HepG2 (cell line): ENCODE measurements at regions not wholly inside any gene's neighbourhood (a gene's known extent, or its start where the extent isn't known, plus 50 kb on each side); places are given as distances from the start of the nearest gene placed in this dataset.

Experiments
- ATAC-seq: fragments of 200-7000 bp; cut with Tn5 transposase; 3 replicates; pipeline ENCODE4 v1.9.1; 2020; ENCODE audit warnings: mild to moderate bottlenecking, moderate library complexity
- BruUV-seq: library from RNA; stranded (reverse); fragments of 400-500 nt; replicated peaks from 2 replicates; lab custom pipeline; 2021; lab: Mats Ljungman, UMichigan
- CTCF ChIA-PET: fragments of 300-600 bp; formaldehyde crosslinking; extraction: SDS; loops from one replicate; lab custom pipeline; 2021; ENCODE audit warnings: low total read pairs, inconsistent platforms, low intra/inter-chr PET ratio; lab: Yijun Ruan, JAX
- POLR2A ChIA-PET: fragments of 350-600 bp; sonication (Branson Sonifier 250); formaldehyde crosslinking; loops from one replicate; lab custom pipeline; 2020; ENCODE audit warnings: antibody characterized with exemption, inconsistent platforms; lab: Yijun Ruan, JAX
- DNase-seq: peaks from one replicate; pipeline ENCODE4 v3.0.0-alpha.2; 2015; ENCODE audit warnings: low spot score
- FAIRE-seq: peaks from 3 replicates; lab custom pipeline; 2011; peaks lifted over from hg19 to GRCh38; lab: Jason Lieb, UNC
- H2AFZ ChIP-seq: one replicate; pipeline ENCODE4 v1.6.1; 2011; ENCODE audit warnings: low read length, inconsistent platforms
- H3K27ac ChIP-seq: fragments of 300-600 bp; 3 replicates; pipeline ENCODE4 v1.8.0; 2011; ENCODE audit warnings: mixed run types, mild to moderate bottlenecking, mixed read lengths, low read length, inconsistent platforms; ENCODE audit not compliant: insufficient read depth; ENCODE audit errors: extremely low read length
- H3K27me3 ChIP-seq, 2 experiments: fragments of 200-600 bp in 1 of 2; 2 replicates in 1 of 2; 3 replicates in 1 of 2; pipeline versions ENCODE4 v1.6.0 to v1.8.0; 2011; ENCODE audit warnings: low read length in 2 of 2, mild to moderate bottlenecking in 2 of 2, moderate library complexity in 2 of 2, inconsistent platforms in 1 of 2; ENCODE audit not compliant: insufficient read depth in 2 of 2, control insufficient read depth in 1 of 2
- H3K36me3 ChIP-seq, 2 experiments: fragments of 200-600 bp in 1 of 2; replicated peaks in 1 of 2; 2 replicates in 1 of 2; 3 replicates in 1 of 2; pipeline versions ENCODE4 v1.5.1 to v1.8.0; 2011; ENCODE audit warnings: low read length in 2 of 2, inconsistent platforms in 1 of 2; ENCODE audit not compliant: insufficient read depth in 2 of 2, control insufficient read depth in 1 of 2
- H3K4me1 ChIP-seq: 2 replicates; pipeline ENCODE4 v1.5.1; 2012; ENCODE audit warnings: low read length, inconsistent platforms; ENCODE audit not compliant: insufficient read depth
- H3K4me2 ChIP-seq: 2 replicates; pipeline ENCODE4 v1.6.0; 2011; ENCODE audit warnings: low read depth, low read length, inconsistent platforms
- H3K4me3 ChIP-seq, 3 experiments: fragments of 200-600 bp in 1 of 3; sonication (generic), shearing (Covaris generic) in 1 of 3; replicated peaks in 1 of 3; 2 replicates each; pipeline ENCODE4 v1.5.1; 2011 to 2016; ENCODE audit warnings: low read length in 3 of 3, inconsistent platforms in 2 of 3, low read depth in 2 of 3, mild to moderate bottlenecking in 2 of 3, control low read depth in 1 of 3, mixed read lengths in 1 of 3; ENCODE audit not compliant: insufficient read depth in 1 of 3
- H3K79me2 ChIP-seq: one replicate; pipeline ENCODE4 v1.6.1; 2011; ENCODE audit warnings: low read length, inconsistent platforms; ENCODE audit not compliant: insufficient read depth
- H3K9ac ChIP-seq: 2 replicates; pipeline ENCODE4 v1.6.0; 2011; ENCODE audit warnings: mild to moderate bottlenecking, low read depth, low read length, inconsistent platforms; ENCODE audit not compliant: insufficient read depth
- H3K9me3 ChIP-seq: 2 replicates; pipeline ENCODE4 v1.5.1; 2012; ENCODE audit warnings: mild to moderate bottlenecking, low read length
- H4K20me1 ChIP-seq: 2 replicates; pipeline ENCODE4 v1.6.0; 2011; ENCODE audit warnings: inconsistent platforms, mild to moderate bottlenecking, low read length, moderate library complexity; ENCODE audit not compliant: insufficient read depth
- CAMTA2 ChIP-seq: sonication (generic); formaldehyde crosslinking; IDR thresholded peaks from 2 replicates; pipeline ENCODE4 v1.4.0; 2020; ENCODE audit warnings: mild to moderate bottlenecking, missing genetic modification reagents, borderline replicate concordance
- CHD2 ChIP-seq: IDR thresholded peaks from 2 replicates; pipeline ENCODE4 v1.6.1; 2011; ENCODE audit warnings: low read depth, low read length, improper control_type of control experiment
- FOXJ3 ChIP-seq: sonication (generic); formaldehyde crosslinking; IDR thresholded peaks from 2 replicates; pipeline ENCODE4 v1.4.0; 2020; ENCODE audit warnings: missing genetic modification reagents, mild to moderate bottlenecking, borderline replicate concordance
- ZEB1 ChIP-seq: IDR thresholded peaks from 2 replicates; pipeline ENCODE4 v1.6.1; 2012; ENCODE audit warnings: mild to moderate bottlenecking, low read depth, inconsistent platforms; ENCODE audit not compliant: insufficient replicate concordance
- ZNF17 ChIP-seq: sonication (generic); formaldehyde crosslinking; IDR thresholded peaks from 2 replicates; pipeline ENCODE4 v1.5.0; 2020; ENCODE audit warnings: mild to moderate bottlenecking, missing genetic modification reagents
- ZNF30 ChIP-seq: sonication (generic); formaldehyde crosslinking; IDR thresholded peaks from 2 replicates; pipeline ENCODE4 v1.5.0; 2020; ENCODE audit warnings: mild to moderate bottlenecking, missing genetic modification reagents
- WGBS: methylation state at CpG from one replicate; pipeline ENCODE4 v1.1.6; 2017; ENCODE audit warnings: low lambda C conversion rate; 5-methylcytosine and 5-hydroxymethylcytosine counted together
- in situ Hi-C: cut with HindIII; loops from 2 replicates; pipeline ENCODE4 v1.10.0; 2017; ENCODE audit warnings: low pct_unique_long_range_greater_than_20kb; ENCODE audit not compliant: extremely low pct_ligation_motif_present
- intact Hi-C: fragments of 100-400 bp; cut with micrococcal nuclease; formaldehyde crosslinking; loops from one replicate; pipeline ENCODE4 v1.10.0; 2022; ENCODE audit not compliant: unreplicated experiment
- TF ChIP-seq, protein P1 (sequence below): IDR thresholded peaks from 2 replicates; pipeline ENCODE4 v1.6.1; 2016; ENCODE audit warnings: missing compliant biosample characterization, missing genetic modification reagents, borderline replicate concordance
- TF ChIP-seq, protein P2 (sequence below), 2 experiments: sonication (generic) in 1 of 2; formaldehyde crosslinking in 1 of 2; IDR thresholded peaks; 2 replicates each; pipeline versions ENCODE4 v1.6.1 to v1.9.0; 2014 to 2022; ENCODE audit warnings: antibody characterized with exemption in 1 of 2, borderline replicate concordance in 1 of 2, inconsistent platforms in 1 of 2, low read depth in 1 of 2, missing genetic modification reagents in 1 of 2
- TF ChIP-seq, protein P3 (sequence below): IDR thresholded peaks from 2 replicates; pipeline ENCODE4 v1.4.0; 2020; ENCODE audit warnings: mild to moderate bottlenecking, missing genetic modification reagents
- TF ChIP-seq, protein P4 (sequence below): sonication (generic); formaldehyde crosslinking; IDR thresholded peaks from 2 replicates; pipeline ENCODE4 v1.5.0; 2020; ENCODE audit warnings: missing genetic modification reagents

- FAIRE-seq, result no peak
- no TSS peak for BruUV-seq
- POLR2A ChIA-PET, result no interaction called here
- no peak overlapping the region for H3K4me2 ChIP-seq
- H3K79me2 ChIP-seq, result no peaks in the 10 kb centered on the region
- H3K4me1 ChIP-seq, result no peaks in the 10 kb centered on the region
- 3% methylated on average over 1 of the region's 1 CpG for WGBS
- DNase-seq, result no peak
- in situ Hi-C loops (no loop called here), intact Hi-C loops (no loop called here)
- CTCF ChIA-PET, result no interaction called here
- H2AFZ ChIP-seq, result no peak overlapping the region
- no peak overlapping the region for H3K9ac ChIP-seq
- H3K36me3 ChIP-seq, result no peaks in the 10 kb centered on the region
- H4K20me1 ChIP-seq, result no peaks in the 10 kb centered on the region
- no peaks in the 10 kb centered on the region for H3K9me3 ChIP-seq
- H3K27ac ChIP-seq, result no peak overlapping the region
- no peak for ATAC-seq
- H3K27me3 ChIP-seq, result no peaks in the 10 kb centered on the region; a peak in 1 of 5 replicates
- no peak overlapping the region for H3K4me3 ChIP-seq
- TF ChIP-seq, protein P1, sequence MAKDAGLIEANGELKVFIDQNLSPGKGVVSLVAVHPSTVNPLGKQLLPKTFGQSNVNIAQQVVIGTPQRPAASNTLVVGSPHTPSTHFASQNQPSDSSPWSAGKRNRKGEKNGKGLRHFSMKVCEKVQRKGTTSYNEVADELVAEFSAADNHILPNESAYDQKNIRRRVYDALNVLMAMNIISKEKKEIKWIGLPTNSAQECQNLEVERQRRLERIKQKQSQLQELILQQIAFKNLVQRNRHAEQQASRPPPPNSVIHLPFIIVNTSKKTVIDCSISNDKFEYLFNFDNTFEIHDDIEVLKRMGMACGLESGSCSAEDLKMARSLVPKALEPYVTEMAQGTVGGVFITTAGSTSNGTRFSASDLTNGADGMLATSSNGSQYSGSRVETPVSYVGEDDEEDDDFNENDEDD, result no peak
- TF ChIP-seq, protein P2, sequence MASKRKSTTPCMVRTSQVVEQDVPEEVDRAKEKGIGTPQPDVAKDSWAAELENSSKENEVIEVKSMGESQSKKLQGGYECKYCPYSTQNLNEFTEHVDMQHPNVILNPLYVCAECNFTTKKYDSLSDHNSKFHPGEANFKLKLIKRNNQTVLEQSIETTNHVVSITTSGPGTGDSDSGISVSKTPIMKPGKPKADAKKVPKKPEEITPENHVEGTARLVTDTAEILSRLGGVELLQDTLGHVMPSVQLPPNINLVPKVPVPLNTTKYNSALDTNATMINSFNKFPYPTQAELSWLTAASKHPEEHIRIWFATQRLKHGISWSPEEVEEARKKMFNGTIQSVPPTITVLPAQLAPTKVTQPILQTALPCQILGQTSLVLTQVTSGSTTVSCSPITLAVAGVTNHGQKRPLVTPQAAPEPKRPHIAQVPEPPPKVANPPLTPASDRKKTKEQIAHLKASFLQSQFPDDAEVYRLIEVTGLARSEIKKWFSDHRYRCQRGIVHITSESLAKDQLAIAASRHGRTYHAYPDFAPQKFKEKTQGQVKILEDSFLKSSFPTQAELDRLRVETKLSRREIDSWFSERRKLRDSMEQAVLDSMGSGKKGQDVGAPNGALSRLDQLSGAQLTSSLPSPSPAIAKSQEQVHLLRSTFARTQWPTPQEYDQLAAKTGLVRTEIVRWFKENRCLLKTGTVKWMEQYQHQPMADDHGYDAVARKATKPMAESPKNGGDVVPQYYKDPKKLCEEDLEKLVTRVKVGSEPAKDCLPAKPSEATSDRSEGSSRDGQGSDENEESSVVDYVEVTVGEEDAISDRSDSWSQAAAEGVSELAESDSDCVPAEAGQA (IDR thresholded peaks at IDR 0.05; ENCODE audit: low read depth), result no peak
- TF ChIP-seq, protein P2 (CRISPR knock-in tag; IDR thresholded peaks at IDR 0.05; ENCODE audit: borderline replicate concordance), result no peak
- TF ChIP-seq ZNF17 (CRISPR knock-in tag) (no peak), ZEB1 (no peak), ZNF30 (CRISPR knock-in tag) (no peak), CAMTA2 (no peak), CHD2 (no peak), FOXJ3 (CRISPR knock-in tag) (no peak)
- TF ChIP-seq, protein P3, sequence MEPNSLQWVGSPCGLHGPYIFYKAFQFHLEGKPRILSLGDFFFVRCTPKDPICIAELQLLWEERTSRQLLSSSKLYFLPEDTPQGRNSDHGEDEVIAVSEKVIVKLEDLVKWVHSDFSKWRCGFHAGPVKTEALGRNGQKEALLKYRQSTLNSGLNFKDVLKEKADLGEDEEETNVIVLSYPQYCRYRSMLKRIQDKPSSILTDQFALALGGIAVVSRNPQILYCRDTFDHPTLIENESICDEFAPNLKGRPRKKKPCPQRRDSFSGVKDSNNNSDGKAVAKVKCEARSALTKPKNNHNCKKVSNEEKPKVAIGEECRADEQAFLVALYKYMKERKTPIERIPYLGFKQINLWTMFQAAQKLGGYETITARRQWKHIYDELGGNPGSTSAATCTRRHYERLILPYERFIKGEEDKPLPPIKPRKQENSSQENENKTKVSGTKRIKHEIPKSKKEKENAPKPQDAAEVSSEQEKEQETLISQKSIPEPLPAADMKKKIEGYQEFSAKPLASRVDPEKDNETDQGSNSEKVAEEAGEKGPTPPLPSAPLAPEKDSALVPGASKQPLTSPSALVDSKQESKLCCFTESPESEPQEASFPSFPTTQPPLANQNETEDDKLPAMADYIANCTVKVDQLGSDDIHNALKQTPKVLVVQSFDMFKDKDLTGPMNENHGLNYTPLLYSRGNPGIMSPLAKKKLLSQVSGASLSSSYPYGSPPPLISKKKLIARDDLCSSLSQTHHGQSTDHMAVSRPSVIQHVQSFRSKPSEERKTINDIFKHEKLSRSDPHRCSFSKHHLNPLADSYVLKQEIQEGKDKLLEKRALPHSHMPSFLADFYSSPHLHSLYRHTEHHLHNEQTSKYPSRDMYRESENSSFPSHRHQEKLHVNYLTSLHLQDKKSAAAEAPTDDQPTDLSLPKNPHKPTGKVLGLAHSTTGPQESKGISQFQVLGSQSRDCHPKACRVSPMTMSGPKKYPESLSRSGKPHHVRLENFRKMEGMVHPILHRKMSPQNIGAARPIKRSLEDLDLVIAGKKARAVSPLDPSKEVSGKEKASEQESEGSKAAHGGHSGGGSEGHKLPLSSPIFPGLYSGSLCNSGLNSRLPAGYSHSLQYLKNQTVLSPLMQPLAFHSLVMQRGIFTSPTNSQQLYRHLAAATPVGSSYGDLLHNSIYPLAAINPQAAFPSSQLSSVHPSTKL, result no peak
- TF ChIP-seq, protein P4, sequence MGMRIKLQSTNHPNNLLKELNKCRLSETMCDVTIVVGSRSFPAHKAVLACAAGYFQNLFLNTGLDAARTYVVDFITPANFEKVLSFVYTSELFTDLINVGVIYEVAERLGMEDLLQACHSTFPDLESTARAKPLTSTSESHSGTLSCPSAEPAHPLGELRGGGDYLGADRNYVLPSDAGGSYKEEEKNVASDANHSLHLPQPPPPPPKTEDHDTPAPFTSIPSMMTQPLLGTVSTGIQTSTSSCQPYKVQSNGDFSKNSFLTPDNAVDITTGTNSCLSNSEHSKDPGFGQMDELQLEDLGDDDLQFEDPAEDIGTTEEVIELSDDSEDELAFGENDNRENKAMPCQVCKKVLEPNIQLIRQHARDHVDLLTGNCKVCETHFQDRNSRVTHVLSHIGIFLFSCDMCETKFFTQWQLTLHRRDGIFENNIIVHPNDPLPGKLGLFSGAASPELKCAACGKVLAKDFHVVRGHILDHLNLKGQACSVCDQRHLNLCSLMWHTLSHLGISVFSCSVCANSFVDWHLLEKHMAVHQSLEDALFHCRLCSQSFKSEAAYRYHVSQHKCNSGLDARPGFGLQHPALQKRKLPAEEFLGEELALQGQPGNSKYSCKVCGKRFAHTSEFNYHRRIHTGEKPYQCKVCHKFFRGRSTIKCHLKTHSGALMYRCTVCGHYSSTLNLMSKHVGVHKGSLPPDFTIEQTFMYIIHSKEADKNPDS (CRISPR knock-in tag), result no peak
Measured at GRCh38 chr4:106869551-106869950, 166.6 kb downstream of the DKK2 start.
